H1 (cell line): ENCODE measurements at regions not wholly inside any gene's neighbourhood (a gene's known extent, or its start where the extent isn't known, plus 50 kb on each side); places are given as distances from the start of the nearest gene placed in this dataset.
A peak's percentile ranks its signal among the peaks of the same experiment; 100 is the strongest.

ENCODE experiments used
- HDAC6 ChIP-seq: IDR thresholded peaks from one replicate; pipeline ENCODE4 v1.7.1; 2012; ENCODE audit warnings: low read depth, mild to moderate bottlenecking, inconsistent platforms, low read length, moderate library complexity
- KDM1A ChIP-seq: fragments of 200-600, 300-600 bp; sonication (generic); IDR thresholded peaks from 2 replicates; pipeline ENCODE4 v1.7.1; 2016; ENCODE audit warnings: mild to moderate bottlenecking, low read length, borderline replicate concordance
- PHF8 ChIP-seq: fragments of 200-600 bp; sonication (generic); conservative IDR thresholded peaks from 2 replicates; pipeline ENCODE4 v1.7.1; 2012; ENCODE audit warnings: low read depth, mild to moderate bottlenecking, inconsistent platforms, low read length, moderate library complexity
- RAD21 ChIP-seq, 2 experiments: IDR thresholded peaks in 1 of 2; conservative IDR thresholded peaks in 1 of 2; 2 replicates each; pipeline ENCODE4 v1.6.1; 2011; ENCODE audit warnings: low read depth in 2 of 2, low read length in 2 of 2, improper control_type of control experiment in 1 of 2, inconsistent platforms in 1 of 2, mild to moderate bottlenecking in 1 of 2, moderate library complexity in 1 of 2
- TBP ChIP-seq: IDR thresholded peaks from 2 replicates; pipeline ENCODE4 v1.6.1; 2011; ENCODE audit warnings: low read depth, low read length, improper control_type of control experiment
- TEAD4 ChIP-seq: IDR thresholded peaks from 2 replicates; pipeline ENCODE4 v1.6.1; 2012; ENCODE audit warnings: low read depth, low read length, inconsistent platforms, mixed read lengths
- USF2 ChIP-seq: IDR thresholded peaks from 2 replicates; pipeline ENCODE4 v1.6.1; 2011; ENCODE audit warnings: low read length, improper control_type of control experiment
- YY1 ChIP-seq: IDR thresholded peaks from 2 replicates; pipeline ENCODE4 v1.6.1; 2011; ENCODE audit warnings: low read depth, mild to moderate bottlenecking, low read length

DNA sequence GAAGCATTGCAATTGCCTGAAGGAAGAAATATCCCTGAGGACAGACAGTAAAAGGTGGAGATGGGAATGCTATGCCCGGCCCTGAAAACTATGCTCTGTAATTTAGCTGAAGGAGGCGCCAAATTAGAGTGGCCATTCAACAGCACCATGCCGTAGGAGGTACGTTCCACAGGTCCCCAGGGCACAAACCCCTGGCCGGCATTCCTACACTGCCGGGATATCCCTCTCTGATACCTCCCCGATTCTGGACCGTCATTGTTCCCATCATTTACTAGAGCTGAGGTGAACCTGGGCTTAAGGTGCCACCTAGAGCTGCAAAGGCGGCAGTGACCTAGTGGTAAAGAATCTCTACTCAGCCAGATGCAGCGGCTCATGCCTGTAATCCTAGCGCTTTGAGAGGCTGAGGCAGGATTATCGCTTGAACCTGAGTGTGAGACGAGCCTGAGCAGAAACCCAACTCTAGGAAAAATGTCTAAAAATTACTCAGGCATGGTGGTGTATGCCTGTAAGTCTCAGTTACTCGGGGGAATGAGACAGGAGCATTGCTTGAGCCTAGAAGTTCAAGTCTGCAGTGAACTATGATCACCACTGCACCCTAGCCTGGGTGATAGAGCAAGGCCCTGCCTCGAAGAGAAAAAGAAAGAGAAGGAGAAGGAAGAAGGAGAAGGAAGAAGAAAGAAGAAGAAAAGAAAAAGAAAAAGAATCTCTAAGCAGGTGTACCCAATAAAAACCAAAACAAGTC is 53.0 kb upstream of the TNKS2 start (continued):
- TF ChIP-seq KDM1A (no peak), PHF8 (no peak), TEAD4 (peak; percentile 83; the same call in 1 of the 2 replicates), USF2 (no peak), TBP (peak; percentile 67; the same call in 1 of the 2 replicates), HDAC6 (no peak), YY1 (peak; percentile 72; the same call in 1 of the 2 replicates), RAD21 (IDR thresholded peaks at IDR 0.05 in 1 of 2, conservative IDR thresholded peaks at IDR 0.05 in 1 of 2; ENCODE audit: low read depth in 2 of 2, low read length in 2 of 2) (peak; percentile 95 to 97)
